ENCODE measurements at regions not wholly inside any gene's neighbourhood (a gene's known extent, or its start where the extent isn't known, plus 50 kb on each side); places are given as distances from the start of the nearest gene placed in this dataset.

- Histone ChIP-seq H3K4ac (ENCODE audit: low read depth, low read length) (no peak overlapping the region), H3K4me3 (ENCODE audit: low read length) (no peak overlapping the region), H3K79me2 (ENCODE audit: control insufficient read depth, insufficient read depth, low read length) (no peaks in the 10 kb centered on the region), H3K27me3 (ENCODE audit: insufficient read depth, low read length, poor library complexity) (no peaks in the 10 kb centered on the region), H2AK5ac (ENCODE audit: low read length) (no peak overlapping the region), H3K4me2 (ENCODE audit: low read length) (no peak overlapping the region), H4K8ac (ENCODE audit: low read depth, low read length) (no peak overlapping the region), H3K79me1 (ENCODE audit: low read length) (no peaks in the 10 kb centered on the region), H2BK120ac (ENCODE audit: low read depth, low read length) (no peak overlapping the region), H3K56ac (ENCODE audit: low read length) (no peak overlapping the region), H3K4me1 (ENCODE audit: control insufficient read depth, low read depth, low read length) (no peaks in the 10 kb centered on the region), H3K23ac (ENCODE audit: low read length) (no peak overlapping the region), H3K36me3 (ENCODE audit: control insufficient read depth, insufficient read depth, low read length) (no peaks in the 10 kb centered on the region), H4K5ac (ENCODE audit: low read length) (no peak overlapping the region), H2BK15ac (replicated peaks; ENCODE audit: low read depth) (no peak overlapping the region), H3K18ac (ENCODE audit: low read length) (no peak overlapping the region), H3K27ac (ENCODE audit: low read depth, low read length) (no peak overlapping the region), H2BK5ac (ENCODE audit: low read length) (no peak overlapping the region), H3K9ac (ENCODE audit: low read length) (no peak overlapping the region)
- no peak for DNase-seq
- no CpG with 5 or more reads among the region's 1 CpG for WGBS (ENCODE audit: extremely low coverage, insufficient coverage, low lambda C conversion rate)
These were observed 157.0 kb upstream of the TLL1 start for GRCh38 chr4:165715989-165716388.

- H2BK15ac ChIP-seq (replicated peaks; ENCODE audit: low read depth) = no peak overlapping the region
These were observed 156.6 kb upstream of the TLL1 start for GRCh38 chr4:165716472-165716871.

GRCh38 chr4:165718660-165719059, 154.4 kb upstream of the TLL1 start:
- H3K79me2 ChIP-seq (ENCODE audit: control insufficient read depth, insufficient read depth, low read length) = no peaks in the 10 kb centered on the region
- no peak overlapping the region for H2BK120ac ChIP-seq (ENCODE audit: low read depth, low read length)
- H3K9ac ChIP-seq (ENCODE audit: low read length) = no peak overlapping the region
- no peak overlapping the region for H3K56ac ChIP-seq (ENCODE audit: low read length)
- H2AK5ac ChIP-seq (ENCODE audit: low read length) = no peak overlapping the region
- no peaks in the 10 kb centered on the region for H3K36me3 ChIP-seq (ENCODE audit: control insufficient read depth, insufficient read depth, low read length)
- WGBS (ENCODE audit: extremely low coverage, insufficient coverage, low lambda C conversion rate) = no CpG with 5 or more reads among the region's 8 CpGs
- H3K4ac ChIP-seq (ENCODE audit: low read depth, low read length) = no peak overlapping the region
- DNase-seq = no peak
- H3K4me2 ChIP-seq (ENCODE audit: low read length) = no peak overlapping the region
- H3K27ac ChIP-seq (ENCODE audit: low read depth, low read length) = no peak overlapping the region
- no peaks in the 10 kb centered on the region for H3K79me1 ChIP-seq (ENCODE audit: low read length)
- H3K27me3 ChIP-seq (ENCODE audit: insufficient read depth, low read length, poor library complexity) = no peaks in the 10 kb centered on the region
- no peak overlapping the region for H3K4me3 ChIP-seq (ENCODE audit: low read length)
- H3K4me1 ChIP-seq (ENCODE audit: control insufficient read depth, low read depth, low read length) = no peaks in the 10 kb centered on the region
- H3K23ac ChIP-seq (ENCODE audit: low read length) = no peak overlapping the region
- H3K18ac ChIP-seq (ENCODE audit: low read length) = no peak overlapping the region
- H4K5ac ChIP-seq (ENCODE audit: low read length) = no peak overlapping the region
- no peak overlapping the region for H2BK5ac ChIP-seq (ENCODE audit: low read length)
- no peak overlapping the region for H2BK15ac ChIP-seq (replicated peaks; ENCODE audit: low read depth)
- no peak overlapping the region for H4K8ac ChIP-seq (ENCODE audit: low read depth, low read length)

More at GRCh38 chr4:165716472-165716871, 156.6 kb upstream of the TLL1 start:
- Histone ChIP-seq H2BK5ac (ENCODE audit: low read length) (no peak overlapping the region), H3K4me3 (ENCODE audit: low read length) (no peak overlapping the region), H3K56ac (ENCODE audit: low read length) (no peak overlapping the region), H3K27me3 (ENCODE audit: insufficient read depth, low read length, poor library complexity) (no peaks in the 10 kb centered on the region), H3K9ac (ENCODE audit: low read length) (no peak overlapping the region), H3K79me2 (ENCODE audit: control insufficient read depth, insufficient read depth, low read length) (no peaks in the 10 kb centered on the region), H4K8ac (ENCODE audit: low read depth, low read length) (no peak overlapping the region), H3K4ac (ENCODE audit: low read depth, low read length) (no peak overlapping the region), H3K4me2 (ENCODE audit: low read length) (no peak overlapping the region), H3K27ac (ENCODE audit: low read depth, low read length) (no peak overlapping the region), H3K18ac (ENCODE audit: low read length) (no peak overlapping the region), H3K36me3 (ENCODE audit: control insufficient read depth, insufficient read depth, low read length) (no peaks in the 10 kb centered on the region), H3K79me1 (ENCODE audit: low read length) (no peaks in the 10 kb centered on the region), H2AK5ac (ENCODE audit: low read length) (no peak overlapping the region), H3K4me1 (ENCODE audit: control insufficient read depth, low read depth, low read length) (no peaks in the 10 kb centered on the region), H2BK120ac (ENCODE audit: low read depth, low read length) (no peak overlapping the region), H3K23ac (ENCODE audit: low read length) (no peak overlapping the region), H4K5ac (ENCODE audit: low read length) (no peak overlapping the region)
- DNase-seq = no peak

GRCh38 chr4:165720411-165721082, 152.5 kb upstream of the TLL1 start:
- no peaks in the 10 kb centered on the region for H3K79me2 ChIP-seq (ENCODE audit: control insufficient read depth, insufficient read depth, low read length)
- no peak overlapping the region for H2BK15ac ChIP-seq (replicated peaks; ENCODE audit: low read depth)
- H3K18ac ChIP-seq (ENCODE audit: low read length) = no peak overlapping the region
- no peak overlapping the region for H2BK5ac ChIP-seq (ENCODE audit: low read length)
- no peak overlapping the region for H3K27ac ChIP-seq (ENCODE audit: low read depth, low read length)
- no peak overlapping the region for H4K5ac ChIP-seq (ENCODE audit: low read length)
- no peak overlapping the region for H2BK120ac ChIP-seq (ENCODE audit: low read depth, low read length)
- no peak overlapping the region for H3K56ac ChIP-seq (ENCODE audit: low read length)
- no peak overlapping the region for H2AK5ac ChIP-seq (ENCODE audit: low read length)
- no peak overlapping the region for H3K4me2 ChIP-seq (ENCODE audit: low read length)
- DNase-seq = no peak
- H3K4me3 ChIP-seq (ENCODE audit: low read length) = no peak overlapping the region
- no peak overlapping the region for H4K8ac ChIP-seq (ENCODE audit: low read depth, low read length)
- 100% methylated on average over 2 of the region's 2 CpGs for WGBS (ENCODE audit: extremely low coverage, insufficient coverage, low lambda C conversion rate)
- no peaks in the 10 kb centered on the region for H3K79me1 ChIP-seq (ENCODE audit: low read length)
- no peaks in the 10 kb centered on the region for H3K27me3 ChIP-seq (ENCODE audit: insufficient read depth, low read length, poor library complexity)
- H3K23ac ChIP-seq (ENCODE audit: low read length) = no peak overlapping the region
- no peak overlapping the region for H3K4ac ChIP-seq (ENCODE audit: low read depth, low read length)
- no peak overlapping the region for H3K9ac ChIP-seq (ENCODE audit: low read length)
- no peaks in the 10 kb centered on the region for H3K4me1 ChIP-seq (ENCODE audit: control insufficient read depth, low read depth, low read length)
- no peaks in the 10 kb centered on the region for H3K36me3 ChIP-seq (ENCODE audit: control insufficient read depth, insufficient read depth, low read length)

GRCh38 chr4:165721815-165722214, 151.2 kb upstream of the TLL1 start:
- Histone ChIP-seq H2BK120ac (ENCODE audit: low read depth, low read length) (no peak overlapping the region), H3K4me1 (ENCODE audit: control insufficient read depth, low read depth, low read length) (no peaks in the 10 kb centered on the region), H3K18ac (ENCODE audit: low read length) (no peak overlapping the region), H2BK15ac (replicated peaks; ENCODE audit: low read depth) (no peak overlapping the region), H3K79me1 (ENCODE audit: low read length) (no peaks in the 10 kb centered on the region), H2AK5ac (ENCODE audit: low read length) (no peak overlapping the region), H4K5ac (ENCODE audit: low read length) (no peak overlapping the region), H3K27ac (ENCODE audit: low read depth, low read length) (no peak overlapping the region), H3K36me3 (ENCODE audit: control insufficient read depth, insufficient read depth, low read length) (no peaks in the 10 kb centered on the region), H3K79me2 (ENCODE audit: control insufficient read depth, insufficient read depth, low read length) (no peaks in the 10 kb centered on the region), H3K27me3 (ENCODE audit: insufficient read depth, low read length, poor library complexity) (no peaks in the 10 kb centered on the region), H3K4me3 (ENCODE audit: low read length) (no peak overlapping the region), H3K56ac (ENCODE audit: low read length) (no peak overlapping the region), H3K4me2 (ENCODE audit: low read length) (no peak overlapping the region), H2BK5ac (ENCODE audit: low read length) (no peak overlapping the region), H3K23ac (ENCODE audit: low read length) (no peak overlapping the region), H4K8ac (ENCODE audit: low read depth, low read length) (no peak overlapping the region), H3K4ac (ENCODE audit: low read depth, low read length) (no peak overlapping the region), H3K9ac (ENCODE audit: low read length) (no peak overlapping the region)
- no CpG with 5 or more reads among the region's 4 CpGs for WGBS (ENCODE audit: extremely low coverage, insufficient coverage, low lambda C conversion rate)
- DNase-seq = no peak
